A673 (cell line): ENCODE measurements at regions not wholly inside any gene's neighbourhood (a gene's known extent, or its start where the extent isn't known, plus 50 kb on each side); places are given as distances from the start of the nearest gene placed in this dataset.

ENCODE experiments used
- CTCF ChIP-seq: fragments of 300-800, 200-600 bp; sonication (generic); conservative IDR thresholded peaks from 2 replicates; pipeline ENCODE4 v1.5.1; 2017; ENCODE audit warnings: low read depth, mild to moderate bottlenecking, antibody characterized with exemption, low read length, moderate library complexity, mixed read lengths
- EZH2 ChIP-seq: fragments of 200-600 bp; sonication (generic); IDR thresholded peaks from 2 replicates; pipeline ENCODE4 v1.6.1; 2017; ENCODE audit warnings: borderline replicate concordance, low read depth, mild to moderate bottlenecking, mixed read lengths, antibody characterized with exemption, low read length; ENCODE audit not compliant: poor library complexity, severe bottlenecking

- TF ChIP-seq CTCF (no peak), EZH2 (no peak)
These were observed 792.6 kb downstream of the EPHA4 start for GRCh38 chr2:220779511-220779910.
